HG03432 (cell line): ENCODE measurements at regions not wholly inside any gene's neighbourhood (a gene's known extent, or its start where the extent isn't known, plus 50 kb on each side); places are given as distances from the start of the nearest gene placed in this dataset.
"Not testable (repeated sequence)": the region's sequence is repeated elsewhere in the genome, so short reads cannot be mapped to it uniquely, and the experiment has no call there.

Experiments used
- ATAC-seq: cut with Tn5 transposase; IDR thresholded peaks from one replicate; pipeline ENCODE4 v1.9.1; 2021; ENCODE audit warnings: mild to moderate bottlenecking, moderate library complexity; ENCODE audit not compliant: unreplicated experiment

DNA sequence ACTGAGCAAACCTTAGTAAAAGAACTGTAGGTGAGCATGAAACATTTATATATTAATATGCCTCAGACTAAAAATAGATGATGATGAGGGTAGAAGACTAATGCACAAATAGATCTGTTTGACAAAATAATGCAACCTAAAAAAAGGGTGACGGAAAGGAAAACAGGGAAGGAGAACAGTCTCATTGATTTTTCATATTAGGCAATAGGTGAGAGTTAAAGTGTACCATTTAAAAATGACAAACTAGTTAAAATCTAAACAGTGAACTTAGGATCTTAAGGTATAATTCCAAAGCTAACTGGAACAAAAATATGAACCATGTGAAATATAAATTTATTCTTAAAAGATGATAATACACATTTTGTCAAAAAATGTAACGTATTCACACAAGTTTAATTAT is 1347.6 kb downstream of the SI start:
- ATAC-seq, result no peak

DNA sequence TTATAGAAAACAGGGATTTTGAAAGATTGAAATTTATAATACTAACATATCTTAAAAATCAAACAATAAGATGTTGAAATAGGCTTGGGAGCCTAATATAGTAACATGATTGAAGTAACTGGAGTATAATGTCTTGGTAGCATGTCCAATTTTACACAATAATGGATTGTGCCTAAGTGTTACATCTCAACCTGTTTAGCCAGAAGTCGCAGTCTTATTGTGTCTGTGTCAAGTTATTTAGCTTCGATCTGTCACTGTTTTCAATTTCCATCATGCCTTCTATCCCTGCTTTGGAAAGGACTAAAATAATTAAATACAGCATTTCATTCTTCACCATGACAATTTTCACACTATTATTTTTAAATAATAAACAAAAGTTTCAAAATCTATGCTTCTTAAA is 1352.2 kb downstream of the SI start:
- no peak for ATAC-seq

DNA sequence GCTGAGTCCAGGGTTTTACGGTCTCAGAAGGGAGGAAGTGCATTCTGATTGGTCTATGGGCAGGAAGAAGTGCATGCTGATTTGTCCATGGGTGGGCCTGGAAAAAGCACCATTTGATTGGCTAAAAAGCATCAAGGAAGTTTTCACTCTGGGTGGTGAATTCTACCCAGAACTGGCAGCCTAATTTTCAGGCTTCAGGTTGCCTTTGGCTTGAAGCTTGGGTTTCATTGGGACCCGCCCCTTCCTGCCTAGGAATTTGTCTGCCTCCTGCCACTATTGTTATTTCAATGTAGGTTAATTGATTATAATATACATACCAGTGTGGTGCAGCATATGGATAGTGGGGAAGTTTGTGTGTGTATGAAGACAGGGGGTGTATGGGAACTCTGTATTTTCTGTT is 1355.9 kb downstream of the SI start:
- no peak for ATAC-seq

DNA sequence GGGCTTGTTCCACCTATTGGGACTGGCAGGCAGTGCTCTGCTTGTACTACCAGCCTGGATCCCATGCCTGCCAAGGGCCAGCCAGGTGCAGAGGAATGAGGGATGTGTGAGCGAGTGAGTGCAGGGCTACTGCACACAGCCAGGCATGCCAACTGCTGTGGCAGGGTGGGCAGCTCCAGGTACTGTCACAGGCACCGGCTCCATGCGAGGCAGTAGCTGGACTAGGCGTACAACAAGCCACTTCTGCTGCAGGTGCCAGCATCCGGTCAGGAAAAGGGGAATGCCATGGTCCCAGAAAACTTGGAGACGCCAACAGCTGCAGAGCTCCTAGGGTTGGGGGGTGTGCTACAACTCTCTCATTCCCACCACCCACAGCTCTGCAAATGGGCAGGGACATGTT is 1356.7 kb downstream of the SI start:
- ATAC-seq, result no peak

- no peak for ATAC-seq
These were observed 1360.9 kb downstream of the SI start for GRCh38 chr3:163717377-163717776.

DNA sequence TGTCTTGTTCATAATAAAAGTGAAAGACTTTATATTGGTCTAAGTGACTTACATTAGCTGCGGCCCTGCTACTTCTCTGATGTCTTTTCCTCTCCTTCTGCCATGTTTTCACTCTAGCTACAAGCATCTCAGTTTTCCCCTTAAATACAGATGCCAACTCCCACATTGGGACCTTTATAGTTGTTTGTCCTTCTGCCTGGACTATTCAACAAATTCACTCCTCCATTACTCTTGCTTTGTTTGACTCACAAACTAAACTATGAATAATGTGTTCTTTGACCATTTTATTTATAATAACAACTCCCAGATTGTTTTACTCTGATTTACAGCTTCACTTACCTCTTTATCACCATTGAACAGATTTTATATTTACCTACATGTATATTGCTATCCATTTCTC is 1369.9 kb downstream of the SI start:
- no peak for ATAC-seq

DNA sequence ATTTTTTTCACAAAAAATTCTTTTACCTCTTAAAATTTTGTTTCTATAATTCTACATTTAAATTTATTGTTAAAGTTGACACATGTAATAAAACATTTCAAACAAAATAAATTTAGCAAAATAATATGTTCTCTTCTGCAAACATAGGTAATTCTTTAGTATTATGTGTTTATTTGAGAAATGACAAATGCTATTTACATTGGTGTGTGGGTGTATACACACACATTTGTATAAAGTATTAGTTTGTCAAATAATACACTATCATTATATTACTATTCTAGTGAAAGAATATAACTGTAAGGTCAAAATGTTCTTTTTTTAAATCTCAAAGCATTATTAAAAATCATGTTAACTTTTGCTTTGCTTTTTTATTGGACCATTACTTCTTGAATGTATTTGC is 1370.6 kb downstream of the SI start:
- no peak for ATAC-seq

DNA sequence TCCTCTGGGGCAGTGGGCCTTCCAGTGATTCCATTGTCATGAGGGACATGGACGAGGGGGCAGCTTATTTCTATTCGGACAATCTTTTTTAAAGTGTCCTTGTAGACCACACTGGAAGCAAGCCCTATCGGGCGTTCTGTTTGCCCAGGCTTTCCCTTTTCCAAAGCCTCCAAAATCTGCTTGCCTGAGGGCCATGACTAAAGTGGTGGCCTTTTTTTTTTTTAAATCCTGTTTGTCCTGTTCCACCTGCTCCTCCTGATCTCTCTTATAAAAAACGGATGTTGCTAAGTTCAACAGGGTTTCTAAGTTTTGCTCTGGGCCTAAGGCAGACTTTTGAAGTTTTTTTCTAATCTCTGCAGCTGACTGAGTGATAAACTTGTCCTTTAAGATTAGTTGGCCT is 1380.1 kb downstream of the SI start:
- ATAC-seq, result not testable (repeated sequence)

DNA sequence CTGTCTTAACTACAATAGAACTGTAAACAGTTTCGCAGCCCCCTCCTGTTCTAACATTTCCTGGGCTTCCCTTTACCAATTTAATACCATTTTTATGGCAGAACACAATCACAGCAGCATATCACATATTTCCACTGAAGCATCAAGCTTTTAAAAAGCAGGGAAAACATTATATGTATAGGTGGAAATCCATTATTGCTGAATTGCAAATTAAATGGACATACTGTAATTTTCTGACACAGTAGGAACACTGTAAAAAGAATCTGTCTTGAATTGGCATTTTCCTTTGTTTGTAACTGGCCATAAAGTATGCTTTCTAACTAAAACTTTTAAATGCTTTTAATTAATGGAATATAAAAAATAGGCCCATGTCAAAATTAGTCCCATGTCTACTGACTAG is 1385.8 kb downstream of the SI start:
- ATAC-seq, result no peak

DNA sequence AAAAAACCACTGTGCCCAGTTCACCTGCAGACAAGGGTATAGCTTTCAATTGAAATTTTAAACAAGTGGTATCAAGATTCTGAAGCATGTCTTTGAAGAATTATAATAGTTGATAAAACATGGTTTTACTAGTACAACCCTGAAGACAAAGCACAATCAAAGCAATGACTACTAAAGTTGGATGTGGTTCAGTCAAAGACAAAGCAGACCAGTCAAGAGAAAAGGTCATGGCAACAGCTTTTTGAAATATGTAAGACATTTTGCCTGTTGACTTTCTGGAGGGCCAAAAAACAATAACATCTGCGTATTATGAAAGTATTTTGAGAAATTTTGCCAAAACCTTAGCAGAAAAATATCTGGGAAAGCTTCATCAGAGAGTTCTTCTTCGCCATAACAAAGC is 1393.6 kb downstream of the SI start:
- ATAC-seq, result no peak

- ATAC-seq, result no peak
These were observed 1405.3 kb downstream of the SI start for GRCh38 chr3:163672954-163673353.

GRCh38 chr3:163671201-163671600 is 1407.1 kb downstream of the SI start:
- ATAC-seq, result no peak

DNA sequence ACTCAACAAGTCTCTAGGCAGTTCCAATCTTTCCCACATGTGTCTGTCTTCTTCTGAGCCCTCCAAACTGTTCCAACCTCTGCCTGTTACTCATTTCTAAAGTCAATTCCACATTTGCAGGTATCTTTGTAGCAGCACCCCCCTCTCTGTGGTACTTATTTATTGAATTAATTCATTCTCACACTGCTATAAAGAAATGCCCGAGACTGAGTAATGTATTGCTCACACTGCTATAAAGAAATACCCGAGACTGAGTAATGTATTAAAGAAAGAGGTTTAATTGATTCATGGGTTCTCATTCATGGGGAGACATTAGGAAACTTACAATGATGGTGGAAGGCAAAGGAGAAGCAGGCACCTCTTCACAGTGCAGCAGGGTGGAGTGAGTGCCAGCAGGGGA is 1413.8 kb downstream of the SI start:
- no peak for ATAC-seq

- ATAC-seq, result no peak
These were observed 1421.2 kb downstream of the SI start for GRCh38 chr3:163657088-163657487.

- ATAC-seq, result no peak
These were observed 1423.3 kb downstream of the SI start for GRCh38 chr3:163655021-163655420.

DNA sequence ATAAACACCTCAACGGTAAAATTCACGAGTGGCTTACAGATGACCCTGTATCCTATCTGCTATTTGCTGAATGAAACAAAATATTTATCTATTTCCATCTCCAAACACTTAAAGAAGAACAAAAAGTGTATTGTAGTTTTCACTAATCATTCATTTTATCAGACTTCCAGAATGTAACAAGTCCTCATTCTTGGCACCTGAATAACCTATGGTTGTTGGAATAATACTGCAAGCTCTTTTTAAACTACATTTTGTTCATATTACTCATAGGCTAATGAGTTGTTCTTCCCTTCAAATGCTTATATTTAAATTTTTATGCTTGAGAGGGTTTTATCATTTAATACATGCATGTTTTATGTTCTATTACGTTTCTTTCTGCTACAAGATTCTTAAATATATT is 1434.1 kb downstream of the SI start:
- ATAC-seq, result no peak

- ATAC-seq, result no peak
These were observed 1445.6 kb downstream of the SI start for GRCh38 chr3:163632722-163633121.

DNA sequence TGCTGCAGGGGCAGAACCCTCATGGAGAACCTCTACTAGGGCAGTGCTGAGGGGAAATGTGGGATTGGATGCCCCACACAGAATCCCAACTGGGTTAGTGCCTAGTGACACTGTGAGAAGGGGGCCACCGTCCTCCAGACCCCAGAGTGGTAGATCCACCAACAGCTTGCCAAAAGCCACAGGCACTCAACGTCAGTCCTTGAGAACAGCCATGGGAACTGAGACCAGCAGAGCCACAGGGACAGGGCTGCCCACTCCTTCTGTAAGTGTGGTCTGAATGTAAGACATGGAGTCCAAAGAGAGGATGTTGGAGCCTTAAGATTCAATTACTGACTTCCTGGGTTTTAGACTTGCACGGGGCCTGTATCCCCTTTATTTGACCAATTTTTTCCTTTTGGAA is 1451.5 kb downstream of the SI start:
- ATAC-seq, result no peak

GRCh38 chr3:163622384-163622783 is 1455.9 kb downstream of the SI start:
- ATAC-seq, result no peak

GRCh38 chr3:163614886-163615285 is 1463.4 kb downstream of the SI start:
- no peak for ATAC-seq

GRCh38 chr3:163605915-163606314 is 1472.4 kb downstream of the SI start:
- no peak for ATAC-seq

- no peak for ATAC-seq
These were observed 1476.9 kb downstream of the SI start for GRCh38 chr3:163601426-163601825.

GRCh38 chr3:163587342-163587741 is 1491.0 kb downstream of the SI start:
- ATAC-seq, result no peak

DNA sequence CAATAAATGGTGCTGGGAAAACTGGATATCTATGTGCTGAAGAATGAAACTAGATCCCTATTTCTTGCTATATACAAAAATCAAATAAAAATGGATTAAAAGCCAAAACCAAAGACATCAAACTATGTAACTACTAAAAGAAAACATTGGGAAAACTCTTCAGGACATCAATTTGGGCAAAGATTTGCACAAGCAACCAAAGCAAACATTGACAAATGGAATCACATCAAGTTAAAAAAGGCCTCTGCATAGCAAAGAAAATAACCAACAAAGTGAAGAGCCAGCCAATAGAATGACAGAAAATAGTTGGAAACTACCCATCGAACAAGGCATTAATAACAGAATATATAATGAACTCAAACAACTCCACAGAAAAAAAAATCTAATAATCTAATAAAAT is 1495.3 kb downstream of the SI start:
- no peak for ATAC-seq
